MG63 (cell line): ENCODE measurements at regions not wholly inside any gene's neighbourhood (a gene's known extent, or its start where the extent isn't known, plus 50 kb on each side); places are given as distances from the start of the nearest gene placed in this dataset.
"Not testable (repeated sequence)": the region's sequence is repeated elsewhere in the genome, so short reads cannot be mapped to it uniquely, and the experiment has no call there.

Source experiments
- DNase-seq: peaks from one replicate; pipeline ENCODE4 v3.0.0-alpha.2; 2020
- H3K27me3 ChIP-seq: fragments of 250-450 bp; sonication (Bioruptor Pico); 2 replicates; pipeline ENCODE4 v1.5.1; 2020; ENCODE audit warnings: mild to moderate bottlenecking, moderate library complexity
- H3K36me3 ChIP-seq: fragments of 250-450 bp; sonication (Bioruptor Pico); 2 replicates; pipeline ENCODE4 v1.5.1; 2020; ENCODE audit warnings: mild to moderate bottlenecking, moderate library complexity
- H3K4me3 ChIP-seq: fragments of 250-450 bp; sonication (Bioruptor Pico); 2 replicates; pipeline ENCODE4 v1.5.1; 2020; ENCODE audit warnings: mild to moderate bottlenecking, moderate library complexity
- H3K9me3 ChIP-seq: fragments of 250-450 bp; sonication (Bioruptor Pico); 2 replicates; pipeline ENCODE4 v1.5.1; 2020; ENCODE audit warnings: mild to moderate bottlenecking, moderate library complexity

DNA sequence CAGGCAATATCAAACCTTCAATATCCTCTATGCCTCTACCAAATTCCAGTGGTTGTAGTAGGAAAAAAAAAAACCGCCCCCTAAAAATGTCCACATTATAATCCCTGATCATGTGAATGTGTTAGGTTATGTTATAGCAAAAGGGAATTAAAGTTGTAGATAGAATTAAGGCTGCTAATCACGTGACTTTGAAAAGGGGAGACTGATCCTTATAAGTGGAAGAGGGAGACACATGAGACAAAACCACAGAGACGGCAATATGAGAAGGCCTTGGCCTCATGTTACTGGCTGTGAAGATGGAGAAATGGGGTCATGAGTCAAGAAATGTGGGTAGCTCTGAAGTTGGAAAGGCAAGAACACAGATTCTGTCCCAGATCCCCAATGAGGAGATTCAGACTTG, 1711.3 kb downstream of the KHDRBS2 start:
- not testable (repeated sequence) for H3K4me3 ChIP-seq, H3K36me3 ChIP-seq, H3K27me3 ChIP-seq, DNase-seq, H3K9me3 ChIP-seq

- H3K9me3 ChIP-seq, H3K4me3 ChIP-seq, H3K36me3 ChIP-seq, H3K27me3 ChIP-seq: not testable (repeated sequence)
- DNase-seq: peak; percentile 16
Measured at GRCh38 chr6:60572607-60573006, 1713.4 kb downstream of the KHDRBS2 start.

GRCh38 chr6:60571293-60572016, 1714.6 kb downstream of the KHDRBS2 start:
- DNase-seq: peak; percentile 36
- not testable (repeated sequence) for H3K9me3 ChIP-seq, H3K36me3 ChIP-seq, H3K4me3 ChIP-seq, H3K27me3 ChIP-seq

DNA sequence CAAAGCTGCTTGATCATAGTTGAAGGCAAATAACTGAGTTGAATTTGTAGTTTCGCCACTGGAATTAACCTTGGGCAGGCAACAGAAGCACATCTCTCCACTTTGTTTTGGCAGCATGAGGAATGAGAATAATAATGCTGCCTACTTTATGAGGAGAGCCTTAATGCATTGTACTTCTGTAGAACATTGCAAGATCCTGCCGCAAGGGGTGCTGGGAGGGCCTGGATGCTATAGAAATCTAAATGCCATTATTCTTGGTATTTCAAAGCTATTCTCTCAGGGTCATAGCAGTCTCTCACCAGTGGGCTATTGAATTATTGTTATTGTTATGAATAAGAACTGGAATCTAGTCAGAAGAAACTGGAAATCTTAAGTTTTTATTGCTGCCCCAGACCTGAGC, 1715.4 kb downstream of the KHDRBS2 start:
- not testable (repeated sequence) for H3K4me3 ChIP-seq, DNase-seq, H3K36me3 ChIP-seq

GRCh38 chr6:60567447-60568187, 1718.4 kb downstream of the KHDRBS2 start:
- DNase-seq, H3K36me3 ChIP-seq, H3K27me3 ChIP-seq, H3K9me3 ChIP-seq, H3K4me3 ChIP-seq: not testable (repeated sequence)

More for the DNA sequence above, 1715.4 kb downstream of the KHDRBS2 start:
- H3K27me3 ChIP-seq, H3K9me3 ChIP-seq: not testable (repeated sequence)

DNA sequence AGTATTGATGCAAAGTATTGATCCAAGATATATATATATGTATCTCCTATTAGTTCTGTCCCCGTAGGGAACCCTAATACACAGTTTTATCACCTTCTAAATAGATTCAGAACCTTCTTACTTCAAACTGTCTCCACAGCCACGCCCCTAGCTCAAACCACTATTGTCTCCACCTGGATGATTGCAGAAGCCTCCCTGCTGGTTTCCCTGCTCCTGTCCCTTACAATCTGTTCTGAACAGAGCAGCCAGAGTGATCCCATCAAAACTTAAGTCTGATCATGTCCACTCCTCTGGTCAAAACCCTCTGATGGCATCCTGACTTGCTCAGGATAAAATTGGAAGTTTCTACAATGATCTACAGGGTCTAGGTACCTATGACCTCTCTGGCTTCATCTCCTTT, 1719.6 kb downstream of the KHDRBS2 start:
- H3K4me3 ChIP-seq, DNase-seq, H3K36me3 ChIP-seq, H3K9me3 ChIP-seq, H3K27me3 ChIP-seq: not testable (repeated sequence)

DNA sequence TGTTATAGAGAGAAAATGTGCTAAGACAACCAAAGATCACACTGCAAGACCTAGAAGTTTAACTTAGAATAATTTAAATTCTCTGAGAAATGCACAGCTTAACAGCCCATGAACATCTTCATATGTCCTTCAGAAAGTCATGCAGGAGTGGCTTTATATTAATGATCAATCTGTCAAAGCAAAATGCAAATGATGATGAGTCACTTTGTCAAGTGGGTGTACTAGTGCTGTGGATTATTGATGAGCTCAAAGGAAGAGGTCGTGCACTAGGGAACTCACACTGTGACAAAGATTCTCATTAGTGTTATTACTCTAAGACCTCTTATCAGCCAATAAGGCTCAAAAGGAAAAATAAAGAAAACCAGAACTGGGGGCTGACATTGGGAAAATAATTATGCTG, 1726.3 kb downstream of the KHDRBS2 start:
- H3K27me3 ChIP-seq, H3K9me3 ChIP-seq, H3K36me3 ChIP-seq, H3K4me3 ChIP-seq, DNase-seq: not testable (repeated sequence)

DNA sequence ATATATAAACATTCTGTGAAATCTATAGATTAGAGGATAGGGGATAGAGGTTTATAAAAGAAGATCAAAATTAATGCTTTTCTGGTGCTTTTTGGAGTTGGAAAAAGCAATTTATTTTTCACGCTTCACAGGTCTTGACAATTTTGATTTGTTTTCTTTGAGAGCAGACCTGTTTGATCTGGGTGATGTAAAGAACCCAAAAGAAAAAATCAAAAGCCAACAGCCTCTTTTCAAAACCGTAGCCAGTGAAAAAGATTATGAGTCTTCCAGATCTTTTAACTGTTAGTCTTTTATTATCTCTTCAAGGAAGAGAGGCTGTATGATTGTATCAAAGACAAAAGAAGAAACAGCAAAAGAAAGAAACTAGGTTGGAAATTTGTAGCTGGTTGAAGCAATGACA, 1738.7 kb downstream of the KHDRBS2 start:
- H3K27me3 ChIP-seq, DNase-seq, H3K9me3 ChIP-seq, H3K4me3 ChIP-seq, H3K36me3 ChIP-seq: not testable (repeated sequence)

DNA sequence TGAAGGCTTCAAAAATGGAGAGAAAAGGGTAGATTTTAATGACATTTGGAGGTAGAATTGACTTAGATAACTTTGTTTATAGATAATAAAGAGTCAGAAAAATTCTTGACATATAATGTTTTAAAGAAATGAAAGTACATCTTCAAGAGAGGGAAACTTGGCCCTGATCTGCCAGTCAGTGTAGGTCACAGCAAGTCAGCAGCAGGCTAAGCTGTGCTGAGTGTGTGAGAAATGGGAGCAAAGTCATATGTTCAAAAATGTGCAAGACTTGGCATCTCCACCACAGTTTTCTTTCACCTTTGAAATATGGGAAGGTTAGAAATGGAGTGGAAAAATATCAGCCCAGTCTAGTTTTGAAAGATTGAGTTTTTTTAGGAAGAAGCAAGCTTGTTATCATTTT, 1761.3 kb downstream of the KHDRBS2 start:
- H3K36me3 ChIP-seq, H3K9me3 ChIP-seq, H3K4me3 ChIP-seq, H3K27me3 ChIP-seq, DNase-seq: not testable (repeated sequence)

GRCh38 chr6:60477747-60478146, 1808.3 kb downstream of the KHDRBS2 start:
- H3K27me3 ChIP-seq, H3K9me3 ChIP-seq, H3K4me3 ChIP-seq, H3K36me3 ChIP-seq, DNase-seq: not testable (repeated sequence)

- not testable (repeated sequence) for H3K9me3 ChIP-seq, H3K27me3 ChIP-seq, H3K4me3 ChIP-seq, DNase-seq, H3K36me3 ChIP-seq
Measured at GRCh38 chr6:60473805-60474204, 1812.2 kb downstream of the KHDRBS2 start.

GRCh38 chr6:60471426-60471825, 1814.6 kb downstream of the KHDRBS2 start:
- H3K4me3 ChIP-seq, H3K9me3 ChIP-seq, DNase-seq, H3K36me3 ChIP-seq, H3K27me3 ChIP-seq: not testable (repeated sequence)

GRCh38 chr6:60450428-60450827, 1835.6 kb downstream of the KHDRBS2 start:
- DNase-seq, H3K4me3 ChIP-seq, H3K36me3 ChIP-seq, H3K9me3 ChIP-seq, H3K27me3 ChIP-seq: not testable (repeated sequence)

GRCh38 chr6:60444532-60444931, 1841.5 kb downstream of the KHDRBS2 start:
- not testable (repeated sequence) for H3K27me3 ChIP-seq, H3K36me3 ChIP-seq, H3K4me3 ChIP-seq, DNase-seq, H3K9me3 ChIP-seq

- DNase-seq, H3K4me3 ChIP-seq, H3K27me3 ChIP-seq, H3K36me3 ChIP-seq, H3K9me3 ChIP-seq: not testable (repeated sequence)
Measured at GRCh38 chr6:60439709-60440108, 1846.3 kb downstream of the KHDRBS2 start.

GRCh38 chr6:60422691-60423090, 1863.3 kb downstream of the KHDRBS2 start:
- not testable (repeated sequence) for H3K9me3 ChIP-seq, H3K4me3 ChIP-seq, H3K27me3 ChIP-seq, DNase-seq, H3K36me3 ChIP-seq

DNA sequence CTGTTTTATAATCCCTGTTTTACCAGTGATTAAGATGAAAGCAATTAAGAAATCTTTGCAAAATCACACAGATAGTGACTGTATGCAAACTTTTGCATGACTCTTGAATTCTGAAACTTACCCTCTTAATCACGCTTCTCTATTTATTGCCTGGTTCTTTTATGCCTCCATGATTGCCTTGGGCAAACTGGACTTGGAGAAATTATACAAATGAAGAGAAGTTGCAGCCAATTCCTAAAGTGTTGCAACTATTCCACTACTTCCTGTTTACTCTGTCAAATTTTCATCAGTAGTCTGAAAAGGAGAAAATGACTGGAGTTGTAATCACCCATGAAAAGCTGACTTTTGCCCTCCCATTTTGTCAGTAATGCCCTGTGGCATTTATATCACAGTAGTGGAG, 1869.9 kb downstream of the KHDRBS2 start:
- H3K9me3 ChIP-seq, H3K27me3 ChIP-seq, H3K36me3 ChIP-seq, H3K4me3 ChIP-seq, DNase-seq: not testable (repeated sequence)

- not testable (repeated sequence) for DNase-seq
Measured at GRCh38 chr6:60408747-60409146, 1877.3 kb downstream of the KHDRBS2 start.

More at GRCh38 chr6:60408747-60409146, 1877.3 kb downstream of the KHDRBS2 start:
- H3K4me3 ChIP-seq, H3K9me3 ChIP-seq, H3K36me3 ChIP-seq, H3K27me3 ChIP-seq: not testable (repeated sequence)
